H1 (cell line): ENCODE measurements at regions not wholly inside any gene's neighbourhood (a gene's known extent, or its start where the extent isn't known, plus 50 kb on each side); places are given as distances from the start of the nearest gene placed in this dataset.

Source experiments
- CTCF ChIA-PET: fragments of 300-600 bp; sonication (Branson Sonifier 250); formaldehyde crosslinking; loops from one replicate; lab custom pipeline; 2021; ENCODE audit not compliant: partially characterized antibody; lab: Charles Lee
- POLR2A ChIA-PET: fragments of 300-600 bp; sonication (Branson Sonifier 250); formaldehyde crosslinking; loops from one replicate; lab custom pipeline; 2021; ENCODE audit warnings: inconsistent platforms; ENCODE audit not compliant: partially characterized antibody; lab: Charles Lee
- DNase-seq, 2 experiments: peaks; one replicate each; pipeline versions ENCODE4 v3.0.0 to v3.0.0-alpha.2; 2010 to 2022; ENCODE audit warnings: low spot score in 2 of 2, low read depth in 1 of 2, mixed read lengths in 1 of 2
- FAIRE-seq: peaks from 2 replicates; lab custom pipeline; 2011; peaks lifted over from hg19 to GRCh38; lab: Jason Lieb, UNC
- H2AFZ ChIP-seq: 2 replicates; pipeline ENCODE4 v1.8.1; 2012; ENCODE audit warnings: low read length, inconsistent platforms
- H2AK5ac ChIP-seq: 2 replicates; pipeline ENCODE4 v1.6.1; 2013; ENCODE audit warnings: low read depth, low read length
- H2BK120ac ChIP-seq: replicated peaks from 2 replicates; pipeline ENCODE3; 2013; ENCODE audit warnings: low read depth, low read length, inconsistent platforms
- H2BK12ac ChIP-seq: 2 replicates; pipeline ENCODE4 v1.6.1; 2013; ENCODE audit warnings: low read depth, low read length
- H2BK15ac ChIP-seq: 2 replicates; pipeline ENCODE4 v1.6.1; 2013; ENCODE audit warnings: low read length
- H2BK20ac ChIP-seq: 2 replicates; pipeline ENCODE4 v1.6.1; 2013; ENCODE audit warnings: low read length
- H2BK5ac ChIP-seq: 2 replicates; pipeline ENCODE4 v1.6.1; 2013; ENCODE audit warnings: low read depth, low read length
- H3K14ac ChIP-seq: 2 replicates; pipeline ENCODE4 v1.6.1; 2013; ENCODE audit warnings: inconsistent platforms; ENCODE audit not compliant: insufficient read length
- H3K18ac ChIP-seq: 2 replicates; pipeline ENCODE4 v1.6.1; 2013; ENCODE audit warnings: low read length; ENCODE audit errors: extremely low read depth
- H3K23ac ChIP-seq: 2 replicates; pipeline ENCODE4 v1.6.1; 2013; ENCODE audit warnings: inconsistent platforms; ENCODE audit not compliant: insufficient read length
- H3K23me2 ChIP-seq: 2 replicates; pipeline ENCODE4 v1.6.1; 2013; ENCODE audit warnings: low read depth, low read length
- H3K27ac ChIP-seq: 2 replicates; pipeline ENCODE4 v1.6.1; 2011; ENCODE audit warnings: low read depth, low read length, inconsistent platforms
- H3K27me3 ChIP-seq, 4 experiments: replicated peaks in 1 of 4; 1 replicate in 1 of 4; 2 replicates in 3 of 4; pipeline versions ENCODE4 v1.6.1 to v1.8.1; 2011 to 2013; ENCODE audit warnings: low read length in 3 of 4, mild to moderate bottlenecking in 3 of 4, inconsistent platforms in 2 of 4, mixed read lengths in 2 of 4, moderate library complexity in 1 of 4; ENCODE audit not compliant: control insufficient read depth in 3 of 4, insufficient read depth in 3 of 4; ENCODE audit errors: extremely low read depth in 1 of 4
- H3K36me3 ChIP-seq, 4 experiments: 2 replicates each; pipeline versions ENCODE4 v1.6.1 to v1.8.1; 2011 to 2013; ENCODE audit warnings: mild to moderate bottlenecking in 4 of 4, low read length in 3 of 4, moderate library complexity in 2 of 4, control low read depth in 1 of 4, inconsistent platforms in 1 of 4; ENCODE audit not compliant: insufficient read depth in 4 of 4, control insufficient read depth in 2 of 4
- H3K4ac ChIP-seq: replicated peaks from 2 replicates; pipeline ENCODE3; 2013; ENCODE audit warnings: low read length, low read depth, mixed read lengths, inconsistent platforms; ENCODE audit not compliant: insufficient read length
- H3K4me1 ChIP-seq, 4 experiments: replicated peaks in 1 of 4; 1 replicate in 1 of 4; 2 replicates in 3 of 4; pipeline versions ENCODE4 v1.6.1 to v1.8.1; 2011 to 2013; ENCODE audit warnings: low read length in 3 of 4, inconsistent platforms in 2 of 4, mixed read lengths in 1 of 4; ENCODE audit not compliant: insufficient read depth in 4 of 4, control insufficient read depth in 3 of 4
- H3K4me2 ChIP-seq, 2 experiments: 2 replicates each; pipeline versions ENCODE4 v1.6.1 to v1.8.1; 2011 to 2013; ENCODE audit warnings: low read depth in 2 of 2, low read length in 2 of 2, control low read depth in 1 of 2, inconsistent platforms in 1 of 2, mild to moderate bottlenecking in 1 of 2; ENCODE audit not compliant: insufficient read depth in 1 of 2
- H3K4me3 ChIP-seq, 4 experiments: fragments of 200-600, 300-600 bp in 1 of 4; sonication (generic), shearing (Covaris generic), sonication (Bioruptor Twin) in 1 of 4; 2 replicates each; pipeline versions ENCODE4 v1.5.1 to v1.8.1; 2011 to 2016; ENCODE audit warnings: low read length in 4 of 4, low read depth in 3 of 4, control low read depth in 2 of 4, inconsistent platforms in 2 of 4, mild to moderate bottlenecking in 2 of 4, mixed read lengths in 1 of 4, moderate library complexity in 1 of 4; ENCODE audit not compliant: insufficient read depth in 2 of 4; ENCODE audit errors: extremely low read depth in 1 of 4
- H3K56ac ChIP-seq: replicated peaks from 2 replicates; pipeline ENCODE3; 2013; ENCODE audit warnings: low read depth, mild to moderate bottlenecking, mixed read lengths, low read length, inconsistent platforms; ENCODE audit not compliant: insufficient read length
- H3K79me1 ChIP-seq: 2 replicates; pipeline ENCODE4 v1.6.1; 2013; ENCODE audit warnings: low read depth, low read length, control low read depth
- H3K79me2 ChIP-seq, 2 experiments: 2 replicates each; pipeline versions ENCODE4 v1.6.1 to v1.8.1; 2012 to 2013; ENCODE audit warnings: low read length in 2 of 2, mild to moderate bottlenecking in 2 of 2, inconsistent platforms in 1 of 2; ENCODE audit not compliant: insufficient read depth in 2 of 2, control insufficient read depth in 1 of 2
- H3K9ac ChIP-seq, 4 experiments: replicated peaks in 1 of 4; 1 replicate in 1 of 4; 2 replicates in 3 of 4; pipeline versions ENCODE4 v1.6.1 to v1.8.1; 2011 to 2013; ENCODE audit warnings: low read depth in 3 of 4, low read length in 3 of 4, control low read depth in 2 of 4, mild to moderate bottlenecking in 2 of 4, moderate library complexity in 2 of 4, inconsistent platforms in 1 of 4; ENCODE audit errors: extremely low read depth in 1 of 4
- H3K9me3 ChIP-seq, 2 experiments: 2 replicates each; pipeline versions ENCODE4 v1.6.1 to v1.8.1; 2012 to 2013; ENCODE audit warnings: mild to moderate bottlenecking in 2 of 2, moderate library complexity in 2 of 2, control low read depth in 1 of 2, inconsistent platforms in 1 of 2, low read depth in 1 of 2, low read length in 1 of 2, mixed read lengths in 1 of 2; ENCODE audit not compliant: insufficient read depth in 2 of 2
- H4K20me1 ChIP-seq, 2 experiments: replicated peaks in 1 of 2; 2 replicates each; pipeline versions ENCODE3 to v1.8.1; 2011 to 2013; ENCODE audit warnings: inconsistent platforms in 2 of 2, low read length in 2 of 2, mild to moderate bottlenecking in 1 of 2; ENCODE audit not compliant: insufficient read depth in 2 of 2, control insufficient read depth in 1 of 2
- H4K5ac ChIP-seq: 2 replicates; pipeline ENCODE4 v1.6.1; 2013; ENCODE audit warnings: low read length, low read depth, mixed read lengths, inconsistent platforms; ENCODE audit not compliant: insufficient read length
- H4K8ac ChIP-seq: 2 replicates; pipeline ENCODE4 v1.8.0; 2013; ENCODE audit warnings: mild to moderate bottlenecking, moderate library complexity, low read length, inconsistent platforms; ENCODE audit not compliant: insufficient read depth; ENCODE audit errors: extremely low read depth
- H4K91ac ChIP-seq: replicated peaks from 2 replicates; pipeline ENCODE3; 2013; ENCODE audit warnings: low read length, mixed read lengths, inconsistent platforms; ENCODE audit not compliant: insufficient read length
- BACH1 ChIP-seq: IDR thresholded peaks from 2 replicates; pipeline ENCODE4 v1.6.1; 2012; ENCODE audit warnings: low read length, improper control_type of control experiment
- BCL11A ChIP-seq, 2 experiments: IDR thresholded peaks; one replicate each; pipeline ENCODE4 v1.6.1; 2011; ENCODE audit warnings: low read depth in 2 of 2, low read length in 2 of 2, mild to moderate bottlenecking in 2 of 2
- CREB1 ChIP-seq: IDR thresholded peaks from 2 replicates; pipeline ENCODE4 v1.6.1; 2012; ENCODE audit warnings: inconsistent platforms
- HDAC6 ChIP-seq: IDR thresholded peaks from one replicate; pipeline ENCODE4 v1.7.1; 2012; ENCODE audit warnings: low read depth, mild to moderate bottlenecking, inconsistent platforms, low read length, moderate library complexity
- KDM1A ChIP-seq: fragments of 200-600, 300-600 bp; sonication (generic); IDR thresholded peaks from 2 replicates; pipeline ENCODE4 v1.7.1; 2016; ENCODE audit warnings: mild to moderate bottlenecking, low read length, borderline replicate concordance
- NANOG ChIP-seq: IDR thresholded peaks from 2 replicates; pipeline ENCODE4 v1.6.1; 2011; ENCODE audit warnings: low read length, low read depth, mild to moderate bottlenecking, inconsistent platforms; ENCODE audit not compliant: insufficient read depth, poor library complexity, severe bottlenecking
- POLR2AphosphoS5 ChIP-seq: IDR thresholded peaks from 2 replicates; pipeline ENCODE4 v1.6.1; 2011; ENCODE audit warnings: low read depth, low read length
- RAD21 ChIP-seq, 2 experiments: IDR thresholded peaks in 1 of 2; conservative IDR thresholded peaks in 1 of 2; 2 replicates each; pipeline ENCODE4 v1.6.1; 2011; ENCODE audit warnings: low read depth in 2 of 2, low read length in 2 of 2, improper control_type of control experiment in 1 of 2, inconsistent platforms in 1 of 2, mild to moderate bottlenecking in 1 of 2, moderate library complexity in 1 of 2
- RBBP5 ChIP-seq: IDR thresholded peaks from 2 replicates; pipeline ENCODE4 v1.7.1; 2012; ENCODE audit warnings: low read depth, mild to moderate bottlenecking, inconsistent platforms, low read length, moderate library complexity, borderline replicate concordance
- RFX5 ChIP-seq: IDR thresholded peaks from 2 replicates; pipeline ENCODE4 v1.6.1; 2011; ENCODE audit warnings: low read depth, low read length, improper control_type of control experiment, borderline replicate concordance
- WGBS, 2 experiments: shearing (Covaris generic) in 1 of 2; methylation state at CpG; one replicate each; pipeline versions ENCODE4 v1.1.6 to v1.1.7; 2013 to 2015; ENCODE audit warnings: low lambda C conversion rate in 2 of 2, mixed read lengths in 2 of 2, inconsistent platforms in 1 of 2, low coverage in 1 of 2, missing lambda C conversion rate in 1 of 2; ENCODE audit not compliant: insufficient replicate concordance in 2 of 2, insufficient coverage in 1 of 2, insufficient read length in 1 of 2; ENCODE audit errors: extremely low coverage in 1 of 2, missing lambda C conversion rate in 1 of 2; 5-methylcytosine and 5-hydroxymethylcytosine counted together
- TF ChIP-seq, protein P1 (sequence below): IDR thresholded peaks from 2 replicates; pipeline ENCODE4 v1.6.1; 2012; ENCODE audit warnings: low read length, inconsistent platforms

DNA sequence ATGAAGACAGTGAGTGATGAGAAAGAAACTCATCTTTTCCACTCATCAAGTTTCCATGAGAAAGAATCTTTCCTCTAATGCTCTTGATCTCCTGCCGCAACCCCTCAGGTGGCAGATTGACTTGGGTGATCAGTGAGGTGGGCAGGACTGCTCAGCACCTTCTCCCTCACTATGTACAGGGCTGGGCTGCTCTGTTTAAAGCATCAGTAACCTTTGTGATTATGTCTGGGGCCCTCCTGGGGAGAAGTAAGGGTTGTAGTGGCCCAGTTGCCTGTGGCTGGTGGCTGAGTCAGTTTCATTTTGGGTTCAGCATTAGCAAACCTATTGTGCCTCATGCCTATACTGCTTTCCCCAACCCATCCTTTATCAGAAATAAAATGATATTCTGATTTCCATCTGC is 366.0 kb downstream of the TTLL7 start:
- TF ChIP-seq BACH1 (no peak), POLR2AphosphoS5 (no peak), RAD21 (IDR thresholded peaks at IDR 0.05 in 1 of 2, conservative IDR thresholded peaks at IDR 0.05 in 1 of 2; ENCODE audit: low read depth in 2 of 2, low read length in 2 of 2) (no peak), RFX5 (no peak), HDAC6 (no peak), KDM1A (no peak), BCL11A (IDR thresholded peaks at IDR 0.05; ENCODE audit: low read depth in 2 of 2, low read length in 2 of 2) (no peak), CREB1 (no peak), RBBP5 (no peak), NANOG (no peak)
- TF ChIP-seq, protein P1, sequence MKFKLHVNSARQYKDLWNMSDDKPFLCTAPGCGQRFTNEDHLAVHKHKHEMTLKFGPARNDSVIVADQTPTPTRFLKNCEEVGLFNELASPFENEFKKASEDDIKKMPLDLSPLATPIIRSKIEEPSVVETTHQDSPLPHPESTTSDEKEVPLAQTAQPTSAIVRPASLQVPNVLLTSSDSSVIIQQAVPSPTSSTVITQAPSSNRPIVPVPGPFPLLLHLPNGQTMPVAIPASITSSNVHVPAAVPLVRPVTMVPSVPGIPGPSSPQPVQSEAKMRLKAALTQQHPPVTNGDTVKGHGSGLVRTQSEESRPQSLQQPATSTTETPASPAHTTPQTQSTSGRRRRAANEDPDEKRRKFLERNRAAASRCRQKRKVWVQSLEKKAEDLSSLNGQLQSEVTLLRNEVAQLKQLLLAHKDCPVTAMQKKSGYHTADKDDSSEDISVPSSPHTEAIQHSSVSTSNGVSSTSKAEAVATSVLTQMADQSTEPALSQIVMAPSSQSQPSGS, result no peak
- H4K5ac ChIP-seq, result no peak overlapping the region
- no peak overlapping the region for H3K14ac ChIP-seq
- no peak overlapping the region for H3K4ac ChIP-seq
- no peaks in the 10 kb centered on the region for H3K79me1 ChIP-seq
- H2AK5ac ChIP-seq, result no peak overlapping the region
- H4K20me1 ChIP-seq, result no peaks in the 10 kb centered on the region
- no peak for FAIRE-seq
- no peak overlapping the region for H3K4me3 ChIP-seq
- no peak overlapping the region for H4K8ac ChIP-seq
- no peaks in the 10 kb centered on the region for H3K79me2 ChIP-seq
- CTCF ChIA-PET, result no interaction called here
- no peak overlapping the region for H2BK5ac ChIP-seq
- no peaks in the 10 kb centered on the region; the same call in 1 of the 2 replicates for H3K23me2 ChIP-seq
- H2BK12ac ChIP-seq, result no peak overlapping the region
- H2BK20ac ChIP-seq, result no peak overlapping the region
- no peak overlapping the region for H3K56ac ChIP-seq
- H2AFZ ChIP-seq, result no peak overlapping the region
- H3K4me2 ChIP-seq, result no peak overlapping the region
- no peaks in the 10 kb centered on the region for H3K27me3 ChIP-seq
- H3K18ac ChIP-seq, result no peak overlapping the region
- no peaks in the 10 kb centered on the region for H3K36me3 ChIP-seq
- POLR2A ChIA-PET, result no interaction called here
- H3K27ac ChIP-seq, result no peak overlapping the region
- no peak for DNase-seq
- no peak overlapping the region; the same call in 1 of the 2 replicates for H2BK15ac ChIP-seq
- H2BK120ac ChIP-seq, result no peak overlapping the region
- no peak overlapping the region for H4K91ac ChIP-seq
- no peak overlapping the region for H3K9ac ChIP-seq
- no peak overlapping the region for H3K23ac ChIP-seq
- peaks cover 0 to 2% (median 0%) of the 10 kb centered on the region in 4 experiments; a peak in 2 of 7 replicates for H3K4me1 ChIP-seq
- H3K9me3 ChIP-seq, result no peaks in the 10 kb centered on the region
- 96% methylated on average over 1 of the region's 1 CpG; no CpG with 5 or more reads in 1 of the 2 experiments for WGBS, 2 experiments
